Fibroblast of lung (primary cell): ENCODE measurements at regions not wholly inside any gene's neighbourhood (a gene's known extent, or its start where the extent isn't known, plus 50 kb on each side); places are given as distances from the start of the nearest gene placed in this dataset.

Source experiments
- DNase-seq, 2 donors: peaks; one replicate each; pipeline versions ENCODE4 v3.0.0 to v3.0.0-alpha.2; 2010; ENCODE audit warnings: low read depth in 2 of 2
- H2AFZ ChIP-seq: 2 replicates; pipeline ENCODE4 v1.5.1; 2012; ENCODE audit warnings: low read length, control low read depth, inconsistent platforms
- H3K27ac ChIP-seq: 2 replicates; pipeline ENCODE4 v1.5.1; 2011; ENCODE audit warnings: low read length, control low read depth; ENCODE audit not compliant: insufficient read depth
- H3K27me3 ChIP-seq: 2 replicates; pipeline ENCODE4 v1.5.1; 2011; ENCODE audit warnings: mild to moderate bottlenecking, low read length; ENCODE audit not compliant: control insufficient read depth, insufficient read depth
- H3K36me3 ChIP-seq: 2 replicates; pipeline ENCODE4 v1.5.1; 2011; ENCODE audit warnings: low read length; ENCODE audit not compliant: control insufficient read depth, insufficient read depth
- H3K4me1 ChIP-seq: 2 replicates; pipeline ENCODE4 v1.5.1; 2011; ENCODE audit warnings: low read length; ENCODE audit not compliant: control insufficient read depth, insufficient read depth; ENCODE audit errors: extremely low read depth
- H3K4me2 ChIP-seq: 2 replicates; pipeline ENCODE4 v1.5.1; 2011; ENCODE audit warnings: low read length, control low read depth; ENCODE audit not compliant: insufficient read depth; ENCODE audit errors: extremely low read depth
- H3K4me3 ChIP-seq, 4 experiments: fragments of 200-600 bp in 1 of 4; sonication (generic) in 1 of 4; replicated peaks in 1 of 4; 2 replicates each; pipeline ENCODE4 v1.5.1; 2011 to 2016; ENCODE audit warnings: low read length in 4 of 4, low read depth in 3 of 4, mild to moderate bottlenecking in 3 of 4, control low read depth in 2 of 4, inconsistent platforms in 1 of 4, mixed read lengths in 1 of 4; ENCODE audit not compliant: insufficient read depth in 1 of 4; ENCODE audit errors: control extremely low read depth in 1 of 4
- H3K79me2 ChIP-seq: 2 replicates; pipeline ENCODE4 v1.5.1; 2012; ENCODE audit warnings: mild to moderate bottlenecking, low read length, inconsistent platforms; ENCODE audit not compliant: control insufficient read depth, insufficient read depth
- H3K9ac ChIP-seq: 2 replicates; pipeline ENCODE4 v1.5.1; 2011; ENCODE audit warnings: mild to moderate bottlenecking, low read length, control low read depth; ENCODE audit not compliant: insufficient read depth
- H3K9me3 ChIP-seq: 2 replicates; pipeline ENCODE4 v1.5.1; 2012; ENCODE audit warnings: low read depth, low read length; ENCODE audit not compliant: control insufficient read depth, insufficient read depth
- H4K20me1 ChIP-seq: 2 replicates; pipeline ENCODE4 v1.5.1; 2011; ENCODE audit warnings: low read length; ENCODE audit not compliant: control insufficient read depth, insufficient read depth; ENCODE audit errors: extremely low read depth
- CTCF ChIP-seq, 2 donors: IDR thresholded peaks in 1 of 2; conservative IDR thresholded peaks in 1 of 2; 1 replicate in 1 of 2; 2 replicates in 1 of 2; pipeline ENCODE4 v1.5.1; 2011 to 2012; ENCODE audit warnings: low read length in 2 of 2, control low read depth in 1 of 2, inconsistent platforms in 1 of 2, low read depth in 1 of 2, mild to moderate bottlenecking in 1 of 2
- EZH2 ChIP-seq: IDR thresholded peaks from 2 replicates; pipeline ENCODE4 v1.5.1; 2012; ENCODE audit warnings: low read length, control low read depth, mild to moderate bottlenecking; ENCODE audit errors: missing control alignments

GRCh38 chr4:104866809-104867208 lies 279.9 kb upstream of the TET2 start:
- Histone ChIP-seq H3K9ac (no peak overlapping the region), H2AFZ (no peak overlapping the region), H3K27ac (no peak overlapping the region), H4K20me1 (no peaks in the 10 kb centered on the region), H3K4me3 (no peak overlapping the region), H3K4me2 (no peak overlapping the region), H3K79me2 (no peaks in the 10 kb centered on the region), H3K36me3 (no peaks in the 10 kb centered on the region), H3K4me1 (no peaks in the 10 kb centered on the region), H3K27me3 (no peaks in the 10 kb centered on the region), H3K9me3 (no peaks in the 10 kb centered on the region)
- no peak for TF ChIP-seq CTCF (conservative IDR thresholded peaks at IDR 0.05 in 1 of 2, IDR thresholded peaks at IDR 0.05 in 1 of 2; ENCODE audit: low read depth in 1 of 2, low read length in 2 of 2)
- TF ChIP-seq EZH2 = no peak
- no peak for DNase-seq

GRCh38 chr4:104868533-104868932 lies 278.1 kb upstream of the TET2 start:
- no peaks in the 10 kb centered on the region for H3K36me3 ChIP-seq
- no peaks in the 10 kb centered on the region for H3K4me1 ChIP-seq
- no peaks in the 10 kb centered on the region for H4K20me1 ChIP-seq
- TF ChIP-seq EZH2 = no peak
- TF ChIP-seq CTCF (conservative IDR thresholded peaks at IDR 0.05 in 1 of 2, IDR thresholded peaks at IDR 0.05 in 1 of 2; ENCODE audit: low read depth in 1 of 2, low read length in 2 of 2) = no peak
- H3K27ac ChIP-seq = no peak overlapping the region
- H2AFZ ChIP-seq = no peak overlapping the region
- H3K4me3 ChIP-seq = no peak overlapping the region
- no peak for DNase-seq
- no peak overlapping the region for H3K4me2 ChIP-seq
- no peaks in the 10 kb centered on the region for H3K9me3 ChIP-seq
- no peaks in the 10 kb centered on the region for H3K27me3 ChIP-seq
- H3K9ac ChIP-seq = no peak overlapping the region
- no peaks in the 10 kb centered on the region for H3K79me2 ChIP-seq

GRCh38 chr4:104868958-104869357 lies 277.7 kb upstream of the TET2 start:
- Histone ChIP-seq H2AFZ (no peak overlapping the region), H3K4me3 (no peak overlapping the region), H3K4me2 (no peak overlapping the region), H3K4me1 (no peaks in the 10 kb centered on the region), H3K9ac (no peak overlapping the region), H4K20me1 (no peaks in the 10 kb centered on the region), H3K27me3 (no peaks in the 10 kb centered on the region), H3K27ac (no peak overlapping the region), H3K9me3 (no peaks in the 10 kb centered on the region), H3K36me3 (no peaks in the 10 kb centered on the region), H3K79me2 (no peaks in the 10 kb centered on the region)
- TF ChIP-seq CTCF (conservative IDR thresholded peaks at IDR 0.05 in 1 of 2, IDR thresholded peaks at IDR 0.05 in 1 of 2; ENCODE audit: low read depth in 1 of 2, low read length in 2 of 2) (no peak), EZH2 (no peak)
- no peak for DNase-seq
